GM21576 (cell line): ENCODE measurements at regions not wholly inside any gene's neighbourhood (a gene's known extent, or its start where the extent isn't known, plus 50 kb on each side); places are given as distances from the start of the nearest gene placed in this dataset.

Experiments
- ATAC-seq: cut with Tn5 transposase; IDR thresholded peaks from one replicate; pipeline ENCODE4 v1.9.1; 2021; ENCODE audit warnings: mild to moderate bottlenecking, moderate library complexity; ENCODE audit not compliant: unreplicated experiment

GRCh38 chr12:45102818-45103217 is 51.9 kb upstream of the DBX2 start:
- no peak for ATAC-seq

GRCh38 chr12:45105996-45106395 is 55.1 kb upstream of the DBX2 start:
- no peak for ATAC-seq

GRCh38 chr12:45112306-45112705 is 61.4 kb upstream of the DBX2 start:
- ATAC-seq: no peak

GRCh38 chr12:45121224-45121623 is 70.3 kb upstream of the DBX2 start:
- no peak for ATAC-seq

GRCh38 chr12:45122768-45123380 is 72.0 kb upstream of the DBX2 start:
- no peak for ATAC-seq

GRCh38 chr12:45124485-45125155 is 73.7 kb upstream of the DBX2 start:
- ATAC-seq: no peak

GRCh38 chr12:45125997-45126396 is 75.1 kb upstream of the DBX2 start:
- ATAC-seq: no peak

- ATAC-seq: no peak
These were observed 77.7 kb upstream of the DBX2 start for GRCh38 chr12:45128637-45129036.

GRCh38 chr12:45130881-45131281 is 80.0 kb upstream of the DBX2 start:
- peak; percentile 76 for ATAC-seq

- ATAC-seq: no peak
These were observed 80.6 kb upstream of the DBX2 start for GRCh38 chr12:45131506-45131905.

- no peak for ATAC-seq
These were observed 77.3 kb upstream of the ANO6 start for GRCh38 chr12:45138609-45139008.

GRCh38 chr12:45148006-45148405 is 67.9 kb upstream of the ANO6 start:
- no peak for ATAC-seq

GRCh38 chr12:45148619-45149018 is 67.3 kb upstream of the ANO6 start:
- ATAC-seq: no peak

GRCh38 chr12:45165284-45165683 is 50.6 kb upstream of the ANO6 start:
- ATAC-seq: no peak

- ATAC-seq: no peak
These were observed 49.8 kb upstream of the ANO6 start for GRCh38 chr12:45166056-45166455.
